Keratinocyte (primary cell): ENCODE measurements at regions not wholly inside any gene's neighbourhood (a gene's known extent, or its start where the extent isn't known, plus 50 kb on each side); places are given as distances from the start of the nearest gene placed in this dataset.

ENCODE experiments used
- DNase-seq: peaks from one replicate; pipeline ENCODE4 v3.0.0-alpha.2; 2011; ENCODE audit warnings: low read depth, missing footprints, low spot score
- FAIRE-seq: peaks from 2 replicates; lab custom pipeline; 2011; peaks lifted over from hg19 to GRCh38; lab: Jason Lieb, UNC
- H2AFZ ChIP-seq: 2 replicates; pipeline ENCODE4 v1.6.0; 2012; ENCODE audit warnings: low read length, control low read depth, inconsistent platforms; ENCODE audit not compliant: control insufficient read depth
- H3K27ac ChIP-seq: 2 replicates; pipeline ENCODE4 v1.5.1; 2011; ENCODE audit warnings: low read length; ENCODE audit not compliant: control insufficient read depth, insufficient read depth
- H3K27me3 ChIP-seq: 3 replicates; pipeline ENCODE4 v1.6.0; 2011; ENCODE audit warnings: low read length; ENCODE audit not compliant: control insufficient read depth, insufficient read depth; ENCODE audit errors: extremely low read depth
- H3K36me3 ChIP-seq, 2 experiments: 2 replicates in 1 of 2; 3 replicates in 1 of 2; pipeline ENCODE4 v1.5.1; 2011; ENCODE audit warnings: low read length in 2 of 2, mild to moderate bottlenecking in 1 of 2; ENCODE audit not compliant: control insufficient read depth in 2 of 2, insufficient read depth in 2 of 2; ENCODE audit errors: extremely low read depth in 1 of 2
- H3K4me1 ChIP-seq: 3 replicates; pipeline ENCODE4 v1.5.1; 2011; ENCODE audit warnings: low read length; ENCODE audit not compliant: control insufficient read depth, insufficient read depth; ENCODE audit errors: extremely low read depth
- H3K4me2 ChIP-seq: 3 replicates; pipeline ENCODE4 v1.6.0; 2011; ENCODE audit warnings: low read depth, low read length; ENCODE audit not compliant: control insufficient read depth, insufficient read depth; ENCODE audit errors: extremely low read depth
- H3K4me3 ChIP-seq, 3 experiments: fragments of 200-600 bp in 1 of 3; sonication (generic) in 1 of 3; 2 replicates in 2 of 3; 3 replicates in 1 of 3; pipeline ENCODE4 v1.5.1; 2011 to 2016; ENCODE audit warnings: low read length in 3 of 3, mild to moderate bottlenecking in 3 of 3, control low read depth in 2 of 3, inconsistent platforms in 1 of 3, low read depth in 1 of 3, mixed read lengths in 1 of 3, mixed run types in 1 of 3, moderate library complexity in 1 of 3; ENCODE audit not compliant: control insufficient read depth in 2 of 3, insufficient read depth in 2 of 3; ENCODE audit errors: extremely low read depth in 1 of 3
- H3K79me2 ChIP-seq: 2 replicates; pipeline ENCODE4 v1.6.0; 2012; ENCODE audit warnings: low read length; ENCODE audit not compliant: control insufficient read depth, insufficient read depth
- H3K9ac ChIP-seq: 3 replicates; pipeline ENCODE4 v1.6.0; 2011; ENCODE audit warnings: low read length; ENCODE audit not compliant: control insufficient read depth, insufficient read depth; ENCODE audit errors: extremely low read depth
- H3K9me1 ChIP-seq: 3 replicates; pipeline ENCODE4 v1.6.0; 2011; ENCODE audit warnings: low read length; ENCODE audit not compliant: control insufficient read depth, insufficient read depth; ENCODE audit errors: extremely low read depth
- H3K9me3 ChIP-seq: 2 replicates; pipeline ENCODE4 v1.5.1; 2012; ENCODE audit warnings: low read depth, low read length; ENCODE audit not compliant: control insufficient read depth
- H4K20me1 ChIP-seq: 3 replicates; pipeline ENCODE4 v1.6.0; 2011; ENCODE audit warnings: low read length; ENCODE audit not compliant: control insufficient read depth, insufficient read depth; ENCODE audit errors: extremely low read depth
- CTCF ChIP-seq, 3 experiments: IDR thresholded peaks in 1 of 3; conservative IDR thresholded peaks in 1 of 3; optimal IDR thresholded peaks in 1 of 3; 2 replicates in 2 of 3; 3 replicates in 1 of 3; pipeline versions ENCODE3 to v1.5.1; 2011; ENCODE audit warnings: low read length in 3 of 3, mild to moderate bottlenecking in 3 of 3, moderate library complexity in 2 of 3, control low read depth in 1 of 3, inconsistent platforms in 1 of 3; ENCODE audit not compliant: insufficient read depth in 2 of 3; ENCODE audit errors: extremely low read depth in 1 of 3
- EZH2 ChIP-seq: IDR thresholded peaks from one replicate; pipeline ENCODE4 v1.6.1; 2012; ENCODE audit warnings: inconsistent platforms, mild to moderate bottlenecking, low read length, moderate library complexity
- dilution Hi-C: fragments of 300-500 bp; cut with MboI; formaldehyde crosslinking; loops from one replicate; pipeline ENCODE4 v1.7.0; 2020; ENCODE audit warnings: low sequenced_read_pairs; ENCODE audit not compliant: extremely low pct_ligation_motif_present

- no peaks in the 10 kb centered on the region for H4K20me1 ChIP-seq
- no peaks in the 10 kb centered on the region for H3K79me2 ChIP-seq
- H3K4me1 ChIP-seq, result peaks cover 25% of the 10 kb centered on the region
- peak overlapping the region; percentile 34 for H3K4me2 ChIP-seq
- DNase-seq (peak; percentile 19), FAIRE-seq (no peak)
- no peak overlapping the region for H3K9ac ChIP-seq
- H3K4me3 ChIP-seq, result no peak overlapping the region
- dilution Hi-C loops, result no loop called here
- H3K27me3 ChIP-seq, result no peaks in the 10 kb centered on the region
- H3K9me3 ChIP-seq, result no peaks in the 10 kb centered on the region
- H2AFZ ChIP-seq, result no peak overlapping the region
- no peak overlapping the region for H3K27ac ChIP-seq
- H3K9me1 ChIP-seq, result no peaks in the 10 kb centered on the region
- H3K36me3 ChIP-seq, result no peaks in the 10 kb centered on the region
- no peak for TF ChIP-seq EZH2
- no peak for TF ChIP-seq CTCF (optimal IDR thresholded peaks at IDR 0.05 in 1 of 3, IDR thresholded peaks at IDR 0.05 in 1 of 3, conservative IDR thresholded peaks at IDR 0.05 in 1 of 3; ENCODE audit: extremely low read depth in 1 of 3, insufficient read depth in 2 of 3, low read length in 3 of 3)
Measured at GRCh38 chr20:24775966-24776365, 173.1 kb upstream of the CST7 start.

DNA sequence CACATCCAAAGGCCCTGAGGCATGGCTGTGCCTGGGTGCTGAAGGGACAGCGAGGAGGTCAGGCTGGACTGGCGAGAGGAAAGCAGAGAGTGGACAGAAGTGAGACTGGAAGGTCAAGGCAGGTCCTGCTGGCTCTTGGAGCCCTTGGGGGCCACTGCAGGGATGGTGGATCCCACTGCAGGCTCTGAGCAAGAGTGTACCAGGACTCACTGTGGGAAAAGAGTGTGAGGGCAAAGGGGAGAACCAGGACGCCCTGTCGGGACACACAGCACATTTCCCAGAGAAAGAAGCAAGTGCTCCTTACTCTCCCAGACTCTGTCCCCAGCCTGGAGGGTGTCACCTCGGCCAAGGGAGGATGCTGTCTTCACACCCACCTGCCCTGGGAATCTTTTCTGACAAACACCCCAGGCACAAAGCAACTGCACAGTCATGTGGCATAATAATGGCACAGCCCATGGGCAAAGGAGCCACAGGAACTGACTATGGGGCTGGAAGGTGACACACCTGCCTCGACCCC is 172.3 kb upstream of the CST7 start:
- no peak for FAIRE-seq
- dilution Hi-C loops, result no loop called here
- H3K4me2 ChIP-seq, result no peak overlapping the region
- H3K27ac ChIP-seq, result no peak overlapping the region
- no peak overlapping the region for H3K4me3 ChIP-seq
- no peak for TF ChIP-seq EZH2
- no peak for TF ChIP-seq CTCF (optimal IDR thresholded peaks at IDR 0.05 in 1 of 3, IDR thresholded peaks at IDR 0.05 in 1 of 3, conservative IDR thresholded peaks at IDR 0.05 in 1 of 3; ENCODE audit: extremely low read depth in 1 of 3, insufficient read depth in 2 of 3, low read length in 3 of 3)
- H2AFZ ChIP-seq, result no peak overlapping the region
- H3K9ac ChIP-seq, result no peak overlapping the region
- H3K9me3 ChIP-seq, result no peaks in the 10 kb centered on the region
- H3K79me2 ChIP-seq, result no peaks in the 10 kb centered on the region
- H3K4me1 ChIP-seq, result peaks cover 25% of the 10 kb centered on the region
- no peak for DNase-seq
- H4K20me1 ChIP-seq, result no peaks in the 10 kb centered on the region
- no peaks in the 10 kb centered on the region for H3K27me3 ChIP-seq
- H3K36me3 ChIP-seq, result no peaks in the 10 kb centered on the region
- no peaks in the 10 kb centered on the region for H3K9me1 ChIP-seq
